Kidney (tissue), 13 donors: ENCODE measurements at regions not wholly inside any gene's neighbourhood (a gene's known extent, or its start where the extent isn't known, plus 50 kb on each side); places are given as distances from the start of the nearest gene placed in this dataset.
A peak's percentile ranks its signal among the peaks of the same experiment; 100 is the strongest.

Experiments used
- DNase-seq, 5 donors: peaks; one replicate each; pipeline ENCODE4 v3.0.0-alpha.2; 2013 to 2020
- FAIRE-seq: peaks from 2 replicates; lab custom pipeline; 2012; peaks lifted over from hg19 to GRCh38; lab: Jason Lieb, UNC
- H3K27ac ChIP-seq, 2 donors: one replicate each; pipeline ENCODE4 v1.7.0; 2013; ENCODE audit warnings: low read depth in 2 of 2, low read length in 2 of 2, inconsistent platforms in 1 of 2
- H3K27me3 ChIP-seq: one replicate; pipeline ENCODE4 v1.7.1; 2013; ENCODE audit warnings: low read length, inconsistent platforms; ENCODE audit not compliant: control insufficient read depth, insufficient read depth
- H3K36me3 ChIP-seq, 3 donors: one replicate each; pipeline versions ENCODE4 v1.7.0 to v1.7.1; 2013; ENCODE audit warnings: low read length in 3 of 3, control low read depth in 1 of 3, inconsistent platforms in 1 of 3; ENCODE audit not compliant: insufficient read depth in 3 of 3, control insufficient read depth in 2 of 3
- H3K4me1 ChIP-seq, 3 donors: one replicate each; pipeline versions ENCODE4 v1.7.0 to v1.7.1; 2013; ENCODE audit warnings: low read length in 3 of 3, inconsistent platforms in 1 of 3, low read depth in 1 of 3; ENCODE audit not compliant: control insufficient read depth in 2 of 3, insufficient read depth in 2 of 3
- H3K4me3 ChIP-seq, 3 donors: one replicate each; pipeline versions ENCODE4 v1.7.0 to v1.8.1; 2013; ENCODE audit warnings: low read length in 3 of 3, control low read depth in 1 of 3, inconsistent platforms in 1 of 3
- H3K9ac ChIP-seq, 3 donors: one replicate each; pipeline versions ENCODE4 v1.7.0 to v1.7.1; 2013; ENCODE audit warnings: low read length in 3 of 3, control low read depth in 1 of 3, inconsistent platforms in 1 of 3
- H3K9me3 ChIP-seq, 3 donors: one replicate each; pipeline versions ENCODE4 v1.7.0 to v1.7.1; 2013; ENCODE audit warnings: low read length in 3 of 3, control low read depth in 1 of 3, inconsistent platforms in 1 of 3; ENCODE audit not compliant: control insufficient read depth in 2 of 3, insufficient read depth in 1 of 3
- CTCF ChIP-seq: IDR thresholded peaks from 3 replicates; pipeline ENCODE4 v1.5.1; 2012; ENCODE audit warnings: mild to moderate bottlenecking, moderate library complexity, borderline replicate concordance; ENCODE audit not compliant: insufficient read depth; ENCODE audit errors: extremely low read depth
- intact Hi-C: fragments of 100-400 bp; cut with DNase I; formaldehyde crosslinking; loops from one replicate; pipeline ENCODE4 v1.11.1; 2022
- donor health status: control.
- donor health status: control.
- donor health status: control.
- donor health status: control.
- donor health status: control.
- donor health status: DM: yes; HTN: yes; CAD: no.
- donor health status: Normal renal cell carcinoma (clear cell type).

- no peak overlapping the region for H3K27ac ChIP-seq
- intact Hi-C loops, result no loop called here
- peak in 1 of 5 donors; percentile 69 for DNase-seq
- peaks cover 0 to 2% (median 0%) of the 10 kb centered on the region in 3 donors for H3K9me3 ChIP-seq
- no peaks in the 10 kb centered on the region for H3K4me1 ChIP-seq
- no peaks in the 10 kb centered on the region for H3K36me3 ChIP-seq
- no peak for FAIRE-seq
- no peak overlapping the region for H3K9ac ChIP-seq
- H3K4me3 ChIP-seq, result no peak overlapping the region
- TF ChIP-seq CTCF, result no peak
- no peaks in the 10 kb centered on the region for H3K27me3 ChIP-seq
These were observed 209.6 kb downstream of the BRD1 start for GRCh38 chr22:49617866-49618676.

GRCh38 chr22:49617264-49617663, 210.4 kb downstream of the BRD1 start:
- Histone ChIP-seq H3K27ac (no peak overlapping the region), H3K9me3 (peaks cover 0 to 6% (median 2%) of the 10 kb centered on the region in 3 donors), H3K36me3 (no peaks in the 10 kb centered on the region), H3K4me1 (no peaks in the 10 kb centered on the region), H3K27me3 (no peaks in the 10 kb centered on the region), H3K4me3 (no peak overlapping the region), H3K9ac (no peak overlapping the region)
- DNase-seq (no peak), FAIRE-seq (no peak)
- intact Hi-C loops, result no loop called here
- TF ChIP-seq CTCF, result no peak

GRCh38 chr22:49616356-49617231, 211.1 kb downstream of the BRD1 start:
- Histone ChIP-seq H3K4me3 (no peak overlapping the region), H3K9ac (no peak overlapping the region), H3K4me1 (no peaks in the 10 kb centered on the region), H3K27me3 (no peaks in the 10 kb centered on the region), H3K27ac (no peak overlapping the region), H3K9me3 (peaks cover 0 to 6% (median 2%) of the 10 kb centered on the region in 3 donors), H3K36me3 (no peaks in the 10 kb centered on the region)
- no peak for TF ChIP-seq CTCF
- DNase-seq (peak in 1 of 5 donors; percentile 72), FAIRE-seq (no peak)
- intact Hi-C loops, result no loop called here
